HG03196 (cell line): ENCODE measurements at regions not wholly inside any gene's neighbourhood (a gene's known extent, or its start where the extent isn't known, plus 50 kb on each side); places are given as distances from the start of the nearest gene placed in this dataset.
"Not testable (repeated sequence)": the region's sequence is repeated elsewhere in the genome, so short reads cannot be mapped to it uniquely, and the experiment has no call there.

Experiments used
- ATAC-seq: cut with Tn5 transposase; IDR thresholded peaks from one replicate; pipeline ENCODE4 v1.9.1; 2021; ENCODE audit not compliant: unreplicated experiment

GRCh38 chr10:21157664-21158063 lies 260.6 kb upstream of the NEBL start:
- ATAC-seq, result no peak

GRCh38 chr10:21150166-21150565 lies 253.1 kb upstream of the NEBL start:
- no peak for ATAC-seq

- no peak for ATAC-seq
These were observed 249.3 kb upstream of the NEBL start for GRCh38 chr10:21146436-21146789.

GRCh38 chr10:21145751-21146435 lies 248.8 kb upstream of the NEBL start:
- ATAC-seq, result no peak

GRCh38 chr10:21144047-21144446 lies 246.9 kb upstream of the NEBL start:
- ATAC-seq, result no peak

GRCh38 chr10:21141946-21142492 lies 244.9 kb upstream of the NEBL start:
- no peak for ATAC-seq

- no peak for ATAC-seq
These were observed 241.7 kb upstream of the NEBL start for GRCh38 chr10:21138769-21139340.

- no peak for ATAC-seq
These were observed 238.2 kb upstream of the NEBL start for GRCh38 chr10:21135023-21135931.

- no peak for ATAC-seq
These were observed 237.5 kb upstream of the NEBL start for GRCh38 chr10:21134645-21135022.

GRCh38 chr10:21130683-21131442 lies 233.8 kb upstream of the NEBL start:
- ATAC-seq, result no peak

GRCh38 chr10:21130108-21130507 lies 233.0 kb upstream of the NEBL start:
- no peak for ATAC-seq

- no peak for ATAC-seq
These were observed 228.5 kb upstream of the NEBL start for GRCh38 chr10:21125471-21126228.

- ATAC-seq, result no peak
These were observed 225.8 kb upstream of the NEBL start for GRCh38 chr10:21122907-21123306.

- ATAC-seq, result not testable (repeated sequence)
These were observed 224.7 kb upstream of the NEBL start for GRCh38 chr10:21121822-21122221.

- no peak for ATAC-seq
These were observed 217.6 kb upstream of the NEBL start for GRCh38 chr10:21114683-21115082.

GRCh38 chr10:21110358-21110757 lies 213.2 kb upstream of the NEBL start:
- no peak for ATAC-seq

GRCh38 chr10:21106931-21107330 lies 209.8 kb upstream of the NEBL start:
- not testable (repeated sequence) for ATAC-seq

GRCh38 chr10:21105331-21105730 lies 208.2 kb upstream of the NEBL start:
- ATAC-seq, result not testable (repeated sequence)

- ATAC-seq, result no peak
These were observed 203.9 kb upstream of the NEBL start for GRCh38 chr10:21100871-21101514.

- no peak for ATAC-seq
These were observed 203.1 kb upstream of the NEBL start for GRCh38 chr10:21100190-21100589.
